Epithelial cell of esophagus (primary cell): ENCODE measurements at regions not wholly inside any gene's neighbourhood (a gene's known extent, or its start where the extent isn't known, plus 50 kb on each side); places are given as distances from the start of the nearest gene placed in this dataset.

Experiments
- DNase-seq: peaks from one replicate; pipeline ENCODE4 v3.0.0; 2010; ENCODE audit warnings: low read depth
- H3K4me3 ChIP-seq: 2 replicates; pipeline ENCODE4 v1.5.1; 2011; ENCODE audit warnings: mild to moderate bottlenecking, low read length, control low read depth
- CTCF ChIP-seq: IDR thresholded peaks from 2 replicates; pipeline ENCODE4 v1.5.1; 2011; ENCODE audit warnings: low read depth, mild to moderate bottlenecking, low read length, control low read depth, inconsistent platforms; ENCODE audit not compliant: insufficient read depth; ENCODE audit errors: missing control alignments

GRCh38 chrX:63439580-63439979 lies 88.4 kb upstream of the SPIN4 start:
- TF ChIP-seq CTCF = no peak
- no peak for DNase-seq
- no peak overlapping the region for H3K4me3 ChIP-seq

- TF ChIP-seq CTCF = no peak
- no peak for DNase-seq
- no peak overlapping the region for H3K4me3 ChIP-seq
Observed at GRCh38 chrX:63436865-63437264, 85.7 kb upstream of the SPIN4 start.

GRCh38 chrX:63434665-63435064 lies 83.5 kb upstream of the SPIN4 start:
- DNase-seq = peak; percentile 85
- no peak overlapping the region for H3K4me3 ChIP-seq
- no peak for TF ChIP-seq CTCF

GRCh38 chrX:63434206-63434605 lies 83.1 kb upstream of the SPIN4 start:
- no peak for DNase-seq
- H3K4me3 ChIP-seq = no peak overlapping the region
- TF ChIP-seq CTCF = no peak

GRCh38 chrX:63430026-63430425 lies 78.9 kb upstream of the SPIN4 start:
- TF ChIP-seq CTCF = no peak
- DNase-seq = no peak
- H3K4me3 ChIP-seq = no peak overlapping the region

GRCh38 chrX:63428348-63428747 lies 77.2 kb upstream of the SPIN4 start:
- DNase-seq = peak; percentile 90
- no peak for TF ChIP-seq CTCF

GRCh38 chrX:63426519-63426918 lies 75.4 kb upstream of the SPIN4 start:
- H3K4me3 ChIP-seq = no peak overlapping the region
- no peak for DNase-seq
- TF ChIP-seq CTCF = no peak

More at GRCh38 chrX:63428348-63428747, 77.2 kb upstream of the SPIN4 start:
- H3K4me3 ChIP-seq = no peak overlapping the region
